HFFc6 (cell line): ENCODE measurements at regions not wholly inside any gene's neighbourhood (a gene's known extent, or its start where the extent isn't known, plus 50 kb on each side); places are given as distances from the start of the nearest gene placed in this dataset.

Experiments used
- DNase-seq: peaks from one replicate; pipeline ENCODE4 v3.0.0-alpha.2; 2018
- H3K27ac Mint-ChIP-seq: 2 replicates; pipeline ENCODE4 v1.8.0; 2020; ENCODE audit warnings: mild to moderate bottlenecking, mixed read lengths
- H3K27me3 Mint-ChIP-seq: 2 replicates; pipeline ENCODE4 v1.8.0; 2021; ENCODE audit warnings: mild to moderate bottlenecking, moderate library complexity, mixed read lengths; ENCODE audit not compliant: insufficient read depth
- H3K36me3 Mint-ChIP-seq: 2 replicates; pipeline ENCODE4 v1.8.0; 2021; ENCODE audit warnings: low read depth, mixed read lengths
- H3K4me1 Mint-ChIP-seq: 2 replicates; pipeline ENCODE4 v1.8.0; 2020; ENCODE audit warnings: low read depth, mixed read lengths
- H3K4me3 Mint-ChIP-seq: 2 replicates; pipeline ENCODE4 v1.8.0; 2020; ENCODE audit warnings: mild to moderate bottlenecking, moderate library complexity, mixed read lengths
- H3K9me3 Mint-ChIP-seq: 2 replicates; pipeline ENCODE4 v1.8.0; 2020; ENCODE audit warnings: mild to moderate bottlenecking, mixed read lengths
- CTCF ChIP-seq: fragments of 200-600 bp; sonication (generic); IDR thresholded peaks from 2 replicates; pipeline ENCODE4 v1.5.0; 2021; ENCODE audit warnings: antibody characterized with exemption, mild to moderate bottlenecking

- no peak for DNase-seq
- Mint-ChIP-seq H3K4me3 (no peak overlapping the region), H3K4me1 (peaks cover 18% of the 10 kb centered on the region), H3K27me3 (peaks cover 45% of the 10 kb centered on the region), H3K27ac (no peak overlapping the region), H3K9me3 (no peaks in the 10 kb centered on the region), H3K36me3 (no peaks in the 10 kb centered on the region)
- no peak for TF ChIP-seq CTCF
Measured at GRCh38 chr4:10320130-10320529, 137.1 kb downstream of the ZNF518B start.

- Mint-ChIP-seq H3K4me3 (no peak overlapping the region), H3K36me3 (no peaks in the 10 kb centered on the region), H3K4me1 (peaks cover 18% of the 10 kb centered on the region), H3K9me3 (no peaks in the 10 kb centered on the region), H3K27ac (no peak overlapping the region), H3K27me3 (peaks cover 30% of the 10 kb centered on the region)
- no peak for DNase-seq
- TF ChIP-seq CTCF = no peak
Measured at GRCh38 chr4:10317345-10317744, 139.9 kb downstream of the ZNF518B start.

GRCh38 chr4:10316851-10317250 is 140.4 kb downstream of the ZNF518B start:
- Mint-ChIP-seq H3K36me3 (no peaks in the 10 kb centered on the region), H3K9me3 (no peaks in the 10 kb centered on the region), H3K27ac (no peak overlapping the region), H3K4me3 (no peak overlapping the region), H3K4me1 (peaks cover 18% of the 10 kb centered on the region), H3K27me3 (peaks cover 29% of the 10 kb centered on the region)
- TF ChIP-seq CTCF = no peak
- DNase-seq = no peak

- peaks cover 18% of the 10 kb centered on the region for H3K4me1 Mint-ChIP-seq
- no peak overlapping the region for H3K27ac Mint-ChIP-seq
- no peak for DNase-seq
- H3K36me3 Mint-ChIP-seq = no peaks in the 10 kb centered on the region
- H3K9me3 Mint-ChIP-seq = no peaks in the 10 kb centered on the region
- peaks cover 27% of the 10 kb centered on the region for H3K27me3 Mint-ChIP-seq
- no peak overlapping the region for H3K4me3 Mint-ChIP-seq
- TF ChIP-seq CTCF = no peak
Measured at GRCh38 chr4:10315638-10316037, 141.6 kb downstream of the ZNF518B start.

- Mint-ChIP-seq H3K36me3 (no peaks in the 10 kb centered on the region), H3K9me3 (no peaks in the 10 kb centered on the region), H3K27ac (no peak overlapping the region), H3K4me3 (no peak overlapping the region), H3K4me1 (peaks cover 5% of the 10 kb centered on the region), H3K27me3 (peaks cover 18% of the 10 kb centered on the region)
- no peak for TF ChIP-seq CTCF
- DNase-seq = no peak
Measured at GRCh38 chr4:10312568-10312967, 144.7 kb downstream of the ZNF518B start.

- Mint-ChIP-seq H3K4me1 (peaks cover 5% of the 10 kb centered on the region), H3K4me3 (no peak overlapping the region), H3K27me3 (peaks cover 22% of the 10 kb centered on the region), H3K36me3 (no peaks in the 10 kb centered on the region), H3K27ac (no peak overlapping the region), H3K9me3 (no peaks in the 10 kb centered on the region)
- no peak for DNase-seq
- TF ChIP-seq CTCF = no peak
Measured at GRCh38 chr4:10311939-10312338, 145.3 kb downstream of the ZNF518B start.
